Activated CD4-positive, alpha-beta T cell treated with anti-CD3 and anti-CD28 coated beads for 36 hours (primary cell): ENCODE measurements at regions not wholly inside any gene's neighbourhood (a gene's known extent, or its start where the extent isn't known, plus 50 kb on each side); places are given as distances from the start of the nearest gene placed in this dataset.

Experiments
- ATAC-seq: fragments of 200-7000 bp; cut with Tn5 transposase; one replicate; pipeline ENCODE4 v1.10.0; 2021; ENCODE audit warnings: mild to moderate bottlenecking, moderate library complexity
- CTCF ChIA-PET: fragments of 350-600 bp; sonication (Branson Sonifier 250); formaldehyde crosslinking; loops from one replicate; lab custom pipeline; 2021; ENCODE audit warnings: antibody characterized with exemption; lab: Charles Lee
- POLR2A ChIA-PET: fragments of 350-600 bp; sonication (Branson Sonifier 250); formaldehyde crosslinking; loops from one replicate; lab custom pipeline; 2021; ENCODE audit warnings: antibody characterized with exemption, inconsistent platforms; lab: Charles Lee
- DNase-seq: peaks from one replicate; pipeline ENCODE4 v3.0.0-alpha.2; 2020
- H3K27ac Mint-ChIP-seq: one replicate; pipeline ENCODE4 v1.8.0; 2021; ENCODE audit warnings: mixed read lengths
- H3K27me3 Mint-ChIP-seq: one replicate; pipeline ENCODE4 v1.8.0; 2021; ENCODE audit warnings: mixed read lengths
- H3K36me3 Mint-ChIP-seq: one replicate; pipeline ENCODE4 v1.8.0; 2021; ENCODE audit warnings: low read depth, mixed read lengths
- H3K4me1 Mint-ChIP-seq: one replicate; pipeline ENCODE4 v1.8.0; 2021; ENCODE audit warnings: mixed read lengths
- H3K4me3 Mint-ChIP-seq: one replicate; pipeline ENCODE4 v1.8.0; 2021; ENCODE audit warnings: mild to moderate bottlenecking, moderate library complexity, mixed read lengths
- H3K9me3 Mint-ChIP-seq: one replicate; pipeline ENCODE4 v1.8.0; 2021; ENCODE audit warnings: low read depth, mixed read lengths
- intact Hi-C, 2 experiments: fragments of 100-400 bp; cut with DNase I in 1 of 2; cut with micrococcal nuclease in 1 of 2; formaldehyde crosslinking; loops; one replicate each; pipeline versions ENCODE4 v1.14.2 to v1.15.1; 2022 to 2024; cut with DNase I, micrococcal nuclease

DNA sequence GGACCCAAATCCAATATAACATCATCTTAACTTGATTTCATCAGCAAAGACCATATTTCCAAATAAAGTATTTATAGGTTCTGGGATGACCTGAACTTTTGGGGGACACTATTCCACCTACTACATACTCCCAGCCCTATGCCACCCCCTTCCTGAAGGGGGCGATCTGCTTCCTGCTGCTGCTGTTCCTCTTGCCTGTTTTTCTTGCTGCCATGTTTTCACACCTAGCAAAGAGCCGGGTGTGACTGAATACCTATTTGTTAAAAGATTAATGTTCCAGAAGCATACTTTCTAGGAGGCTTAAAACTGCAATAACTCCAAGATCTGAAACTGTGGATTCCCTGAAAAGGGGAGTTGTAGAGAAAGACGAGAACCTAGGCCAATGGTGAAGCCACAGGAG, 89.7 kb downstream of the ICOS start:
- H3K9me3 Mint-ChIP-seq, result peaks cover 4% of the 10 kb centered on the region
- ChIA-PET POLR2A (no interaction called here), CTCF (interaction anchor here (0.7 to 1.6 kb wide), 3 partner anchors 43 to 762 kb away, joined by 3 to 4 read pairs (median 3); no protein-coding TSS in a partner anchor)
- no peak overlapping the region for H3K4me3 Mint-ChIP-seq
- ATAC-seq (no peak), DNase-seq (peak; percentile 14)
- H3K4me1 Mint-ChIP-seq, result peaks cover 42% of the 10 kb centered on the region
- no peaks in the 10 kb centered on the region for H3K27me3 Mint-ChIP-seq
- no peaks in the 10 kb centered on the region for H3K36me3 Mint-ChIP-seq
- peak overlapping the region; percentile 65 for H3K27ac Mint-ChIP-seq
- intact Hi-C loops, result no loop called here

DNA sequence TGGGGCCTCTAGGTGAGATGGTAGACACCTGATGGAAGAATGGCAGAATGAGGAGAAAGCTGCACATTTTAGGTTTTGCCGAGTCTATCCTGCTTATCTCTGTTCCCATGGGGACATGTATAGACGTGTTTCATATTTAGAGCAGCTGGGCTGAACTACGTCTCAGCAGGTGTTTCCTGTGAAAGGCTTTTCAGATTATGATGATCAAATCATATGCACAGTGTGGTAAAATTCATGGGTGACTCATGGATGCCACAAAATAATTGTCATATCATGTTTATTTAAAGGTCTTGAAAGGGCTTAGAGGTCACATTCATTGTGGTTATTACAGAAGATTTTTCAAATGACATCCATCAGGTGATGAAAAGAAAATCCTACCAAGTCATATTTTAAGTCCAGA, 90.5 kb downstream of the ICOS start:
- ATAC-seq (peak; percentile 85), DNase-seq (peak; percentile 47)
- Mint-ChIP-seq H3K36me3 (no peaks in the 10 kb centered on the region), H3K9me3 (peaks cover 4% of the 10 kb centered on the region), H3K27ac (peak overlapping the region; percentile 65), H3K4me3 (no peak overlapping the region), H3K4me1 (peaks cover 34% of the 10 kb centered on the region), H3K27me3 (no peaks in the 10 kb centered on the region)
- ChIA-PET CTCF (interaction anchor here (0.6 to 1.3 kb wide), 4 partner anchors 16 to 56 kb away, joined by 3 to 5 read pairs (median 4); no protein-coding TSS in a partner anchor), POLR2A (interaction anchor here (0.7 kb wide), 1 partner anchor 39 kb away, joined by 3 read pairs; no protein-coding TSS in a partner anchor)
- intact Hi-C loops, result loop anchor here in 1 of 2 experiments (1.0 kb wide), 1 partner anchor 12 kb away; no protein-coding TSS in a partner anchor

DNA sequence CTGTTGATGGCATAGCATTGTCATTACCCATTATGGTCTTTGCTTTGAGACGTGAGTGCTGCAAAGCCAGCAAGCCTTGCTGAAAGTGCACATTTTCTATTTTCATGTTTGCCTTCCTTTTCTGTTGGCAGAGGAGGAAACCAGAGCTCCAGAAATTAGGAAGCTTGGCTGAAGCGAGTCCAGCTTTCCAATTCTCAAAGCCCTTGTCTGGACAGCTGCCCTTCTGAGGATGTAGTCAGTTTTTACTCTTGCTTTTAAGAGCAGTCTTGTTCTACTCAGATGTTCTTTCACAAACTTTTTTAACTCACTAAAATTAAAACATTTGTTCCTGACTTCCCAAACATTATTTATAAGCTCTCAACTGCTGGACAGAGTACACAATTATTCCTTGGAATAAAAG, 93.8 kb downstream of the ICOS start:
- Mint-ChIP-seq H3K36me3 (no peaks in the 10 kb centered on the region), H3K27me3 (no peaks in the 10 kb centered on the region), H3K4me1 (peaks cover 20% of the 10 kb centered on the region), H3K27ac (no peak overlapping the region), H3K4me3 (no peak overlapping the region), H3K9me3 (peaks cover 4% of the 10 kb centered on the region)
- DNase-seq (no peak), ATAC-seq (no peak)
- intact Hi-C loops, result no loop called here
- CTCF ChIA-PET, result interaction anchor here (0.7 to 3.6 kb wide), 4 partner anchors 7 to 43 kb away, joined by 3 to 13 read pairs (median 4); no protein-coding TSS in a partner anchor
- POLR2A ChIA-PET, result no interaction called here

DNA sequence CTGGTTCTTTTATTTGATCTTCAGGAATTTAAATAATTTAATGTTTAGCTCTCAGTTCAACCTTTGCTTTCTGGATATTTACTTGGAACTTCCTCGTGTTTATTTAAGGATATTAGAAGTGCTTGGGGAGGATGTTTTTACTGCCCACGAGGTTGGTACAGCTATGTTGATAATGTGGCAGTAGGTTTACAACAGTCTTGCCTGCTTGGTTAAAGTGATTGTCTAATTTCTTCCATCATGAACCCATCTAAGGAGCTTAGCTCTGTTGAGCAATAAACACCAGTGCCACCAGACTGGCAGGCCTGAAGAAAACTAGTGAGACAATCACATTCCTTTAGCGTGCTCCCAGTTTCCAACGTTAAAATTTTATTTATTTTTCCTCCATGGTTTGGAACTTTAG, 94.5 kb downstream of the ICOS start:
- H3K4me3 Mint-ChIP-seq, result no peak overlapping the region

DNA sequence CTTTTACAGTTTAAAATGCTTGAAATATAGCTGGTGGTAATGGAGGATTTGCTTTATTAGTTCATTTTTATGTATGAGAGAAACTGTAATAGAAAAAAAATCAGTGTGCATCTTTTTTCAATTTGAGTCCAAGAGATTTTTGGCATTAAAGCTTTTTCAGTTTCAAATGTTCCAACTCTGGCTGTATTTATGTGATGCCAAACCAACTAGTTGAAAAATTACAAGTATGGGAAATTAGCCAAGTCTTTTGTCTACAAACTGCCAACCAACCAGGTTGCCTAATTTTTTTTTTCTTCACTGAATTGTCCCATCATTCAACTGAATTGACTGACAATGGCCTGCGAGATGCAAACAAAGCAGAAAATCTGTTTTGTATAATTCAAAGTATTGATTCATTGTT, 95.7 kb downstream of the ICOS start:
- H3K27me3 Mint-ChIP-seq, result no peaks in the 10 kb centered on the region
- POLR2A ChIA-PET, result no interaction called here
- H3K27ac Mint-ChIP-seq, result no peak overlapping the region
- H3K4me1 Mint-ChIP-seq, result peaks cover 6% of the 10 kb centered on the region
- intact Hi-C loops, result no loop called here
- ATAC-seq (no peak), DNase-seq (no peak)
- peaks cover 6% of the 10 kb centered on the region for H3K9me3 Mint-ChIP-seq
- H3K36me3 Mint-ChIP-seq, result no peaks in the 10 kb centered on the region
- CTCF ChIA-PET, result interaction anchor here (0.8 to 1.3 kb wide), 2 partner anchors 16 to 40 kb away, joined by 3 to 4 read pairs; no protein-coding TSS in a partner anchor
- H3K4me3 Mint-ChIP-seq, result no peak overlapping the region

More for the DNA sequence above, 94.5 kb downstream of the ICOS start:
- no peak for ATAC-seq
- peaks cover 17% of the 10 kb centered on the region for H3K4me1 Mint-ChIP-seq
- H3K27ac Mint-ChIP-seq, result no peak overlapping the region
- intact Hi-C loops, result no loop called here
- no peaks in the 10 kb centered on the region for H3K36me3 Mint-ChIP-seq
- no peak for DNase-seq
- ChIA-PET POLR2A (no interaction called here), CTCF (interaction anchor here (0.7 to 3.6 kb wide), 3 partner anchors 8 to 27 kb away, joined by 3 to 13 read pairs (median 3); no protein-coding TSS in a partner anchor)
- no peaks in the 10 kb centered on the region for H3K27me3 Mint-ChIP-seq
- H3K9me3 Mint-ChIP-seq, result peaks cover 6% of the 10 kb centered on the region

DNA sequence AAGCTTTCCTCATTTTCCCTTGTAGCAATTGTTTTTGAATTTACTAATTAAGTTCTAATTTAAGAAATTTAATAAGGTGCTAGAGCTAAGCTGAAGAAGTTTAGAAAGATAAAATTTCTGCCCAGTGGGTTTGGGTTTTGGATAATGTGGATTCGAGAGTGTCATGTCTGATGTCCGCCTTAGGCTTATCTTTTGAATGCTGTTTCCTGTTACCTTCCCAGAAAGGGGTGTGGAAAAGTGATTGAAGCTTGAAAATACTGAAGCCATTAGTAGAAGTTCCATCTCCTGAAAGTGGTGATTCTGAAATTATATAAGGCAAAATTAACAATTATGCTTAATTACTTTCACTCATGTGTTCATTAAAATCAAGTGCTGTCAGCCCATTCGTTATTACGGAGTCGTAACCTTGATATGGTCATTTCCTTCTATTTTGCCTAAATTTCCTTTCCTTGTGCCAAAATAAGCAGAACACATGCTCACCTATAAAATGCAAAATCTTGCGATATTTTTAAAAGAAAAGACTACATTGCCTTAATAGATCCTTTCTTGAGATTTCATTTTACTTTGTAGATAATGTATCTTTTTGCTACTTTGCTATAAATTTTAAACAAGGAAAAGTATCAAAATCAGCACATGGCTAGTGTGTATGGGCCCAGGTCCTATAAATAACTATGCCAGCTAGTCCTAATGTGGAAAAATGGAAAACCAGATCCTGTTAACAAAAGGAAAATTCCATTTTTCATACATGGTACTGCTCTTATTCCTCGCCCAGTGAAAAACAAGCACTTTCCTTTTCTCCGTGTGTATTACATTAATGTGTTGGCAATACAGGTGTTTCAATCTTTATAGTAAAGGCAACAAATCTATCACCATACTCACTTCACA, 97.3 kb downstream of the ICOS start:
- ATAC-seq (no peak), DNase-seq (no peak)
- H3K9me3 Mint-ChIP-seq, result peaks cover 5% of the 10 kb centered on the region
- intact Hi-C loops, result no loop called here
- no peaks in the 10 kb centered on the region for H3K27me3 Mint-ChIP-seq
- H3K4me1 Mint-ChIP-seq, result no peaks in the 10 kb centered on the region
- no peak overlapping the region for H3K4me3 Mint-ChIP-seq
- H3K36me3 Mint-ChIP-seq, result no peaks in the 10 kb centered on the region
- CTCF ChIA-PET, result interaction anchor here (0.6 to 0.7 kb wide), 3 partner anchors 12 to 75 kb away, joined by 3 to 5 read pairs (median 4); no protein-coding TSS in a partner anchor
- POLR2A ChIA-PET, result interaction anchor here (0.6 kb wide), 1 partner anchor 9 kb away, joined by 4 read pairs; no protein-coding TSS in a partner anchor
- H3K27ac Mint-ChIP-seq, result no peak overlapping the region

DNA sequence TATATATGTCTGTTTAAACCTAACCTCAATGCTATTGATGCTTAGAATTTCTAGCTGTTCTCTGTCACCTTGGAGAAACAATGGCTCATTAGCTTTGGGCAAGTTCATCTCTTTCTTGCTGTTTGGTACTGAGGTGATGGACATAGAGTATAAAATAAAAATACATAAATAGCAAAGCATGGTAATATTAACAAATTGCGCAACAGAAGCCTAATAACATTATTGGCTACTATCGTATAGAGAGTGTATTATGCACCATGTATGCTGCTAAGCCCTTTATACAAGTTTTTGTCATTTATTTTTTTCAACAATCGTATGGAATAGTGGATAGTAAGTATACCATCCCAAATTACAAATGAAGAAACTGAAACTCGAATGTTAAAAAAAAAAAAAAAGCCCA, 100.1 kb downstream of the ICOS start:
- Mint-ChIP-seq H3K27ac (no peak overlapping the region), H3K9me3 (peaks cover 2% of the 10 kb centered on the region), H3K4me3 (no peak overlapping the region), H3K27me3 (no peaks in the 10 kb centered on the region), H3K36me3 (no peaks in the 10 kb centered on the region), H3K4me1 (no peaks in the 10 kb centered on the region)
- CTCF ChIA-PET, result interaction anchor here (1.0 to 3.7 kb wide), 2 partner anchors 14 to 35 kb away, joined by 7 to 14 read pairs; no protein-coding TSS in a partner anchor
- no peak for ATAC-seq
- POLR2A ChIA-PET, result no interaction called here
- intact Hi-C loops, result no loop called here
- no peak for DNase-seq

DNA sequence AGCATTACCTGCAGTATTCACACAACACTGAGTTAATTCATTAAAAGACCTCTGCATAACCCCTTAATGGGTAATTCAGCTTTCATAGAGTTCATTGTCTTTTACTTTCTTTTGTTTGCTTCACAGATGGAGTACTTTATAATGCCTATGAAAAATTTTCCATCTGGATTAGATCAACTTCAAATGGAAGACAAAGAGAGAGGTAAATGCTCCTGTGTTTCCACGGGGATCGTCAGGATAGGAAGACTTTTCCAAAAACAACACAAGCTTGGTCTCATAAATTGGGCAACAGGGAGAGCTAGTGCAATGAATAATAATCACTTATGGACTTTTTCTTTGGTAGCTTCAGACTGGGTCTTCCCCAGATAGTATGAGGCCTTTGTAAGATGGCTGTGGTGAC, 100.7 kb downstream of the ICOS start:
- DNase-seq (no peak), ATAC-seq (no peak)
- H3K9me3 Mint-ChIP-seq, result peaks cover 2% of the 10 kb centered on the region
- POLR2A ChIA-PET, result no interaction called here
- no peak overlapping the region for H3K27ac Mint-ChIP-seq
- H3K4me1 Mint-ChIP-seq, result no peaks in the 10 kb centered on the region
- no peaks in the 10 kb centered on the region for H3K36me3 Mint-ChIP-seq
- CTCF ChIA-PET, result interaction anchor here (0.9 to 3.7 kb wide), 4 partner anchors 13 to 123 kb away, joined by 3 to 14 read pairs (median 5); no protein-coding TSS in a partner anchor
- no peak overlapping the region for H3K4me3 Mint-ChIP-seq
- intact Hi-C loops, result no loop called here
- H3K27me3 Mint-ChIP-seq, result no peaks in the 10 kb centered on the region

DNA sequence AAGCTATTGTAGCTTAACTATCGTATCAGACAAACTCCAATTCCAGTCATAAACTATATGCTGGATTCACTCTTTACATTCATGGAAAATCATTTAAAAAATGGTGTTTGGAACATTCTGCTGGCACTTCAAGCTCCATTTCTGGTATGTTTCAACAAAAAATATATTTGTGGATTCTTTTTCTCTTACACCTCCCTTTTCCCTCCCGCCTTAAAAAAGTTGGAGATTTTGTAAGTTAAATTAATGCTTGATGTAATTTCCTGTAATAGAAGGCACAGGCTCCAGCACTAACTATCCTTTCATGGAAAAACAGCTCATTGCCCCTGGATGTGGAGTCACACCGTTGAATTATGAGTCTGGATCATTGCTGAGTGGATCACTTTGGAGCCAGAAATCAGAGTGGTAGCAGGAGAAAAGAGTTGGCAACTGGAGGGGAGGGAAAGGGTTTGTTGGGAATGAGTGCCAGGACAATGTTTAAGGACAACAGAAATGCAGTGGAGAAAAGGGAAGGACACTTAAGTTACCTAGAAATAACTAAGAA, 102.8 kb downstream of the ICOS start:
- DNase-seq, result no peak
- CTCF ChIA-PET, result interaction anchor here (1.0 to 3.7 kb wide), 2 partner anchors 11 to 106 kb away, joined by 3 to 14 read pairs; no protein-coding TSS in a partner anchor

DNA sequence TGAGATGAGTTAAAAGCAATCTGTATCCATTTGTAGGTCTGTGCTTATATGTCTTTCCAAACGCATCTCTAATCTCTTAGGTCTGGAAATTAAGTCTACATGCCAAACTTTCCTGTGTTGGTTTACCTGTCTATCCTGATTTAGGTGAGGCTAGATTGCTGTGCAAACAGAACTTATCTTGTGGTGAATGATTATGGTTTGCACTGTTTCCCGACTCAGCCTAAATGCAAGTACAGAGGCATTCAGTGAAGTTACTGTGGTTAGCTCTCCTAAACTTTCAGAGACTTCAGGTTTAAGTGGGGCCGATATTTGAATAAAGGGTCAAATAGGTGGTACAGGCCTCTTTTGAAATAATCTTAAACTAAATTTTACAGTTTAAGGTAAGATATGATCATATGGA, 103.5 kb downstream of the ICOS start:
- ChIA-PET POLR2A (no interaction called here), CTCF (interaction anchor here (3.7 kb wide), 1 partner anchor 11 kb away, joined by 14 read pairs; no protein-coding TSS in a partner anchor)
- ATAC-seq (no peak), DNase-seq (no peak)
- no peak overlapping the region for H3K27ac Mint-ChIP-seq
- H3K27me3 Mint-ChIP-seq, result no peaks in the 10 kb centered on the region
- H3K4me1 Mint-ChIP-seq, result peaks cover 8% of the 10 kb centered on the region
- H3K9me3 Mint-ChIP-seq, result peaks cover 2% of the 10 kb centered on the region
- H3K4me3 Mint-ChIP-seq, result no peak overlapping the region
- no peaks in the 10 kb centered on the region for H3K36me3 Mint-ChIP-seq
- intact Hi-C loops, result no loop called here

More for the DNA sequence above, 102.8 kb downstream of the ICOS start:
- Mint-ChIP-seq H3K9me3 (peaks cover 2% of the 10 kb centered on the region), H3K4me3 (no peak overlapping the region), H3K4me1 (peaks cover 1% of the 10 kb centered on the region), H3K27ac (no peak overlapping the region), H3K36me3 (no peaks in the 10 kb centered on the region), H3K27me3 (no peaks in the 10 kb centered on the region)
- POLR2A ChIA-PET, result interaction anchor here (0.5 kb wide), 1 partner anchor 219 kb away, joined by 3 read pairs; no protein-coding TSS in a partner anchor
- intact Hi-C loops, result no loop called here
- no peak for ATAC-seq

DNA sequence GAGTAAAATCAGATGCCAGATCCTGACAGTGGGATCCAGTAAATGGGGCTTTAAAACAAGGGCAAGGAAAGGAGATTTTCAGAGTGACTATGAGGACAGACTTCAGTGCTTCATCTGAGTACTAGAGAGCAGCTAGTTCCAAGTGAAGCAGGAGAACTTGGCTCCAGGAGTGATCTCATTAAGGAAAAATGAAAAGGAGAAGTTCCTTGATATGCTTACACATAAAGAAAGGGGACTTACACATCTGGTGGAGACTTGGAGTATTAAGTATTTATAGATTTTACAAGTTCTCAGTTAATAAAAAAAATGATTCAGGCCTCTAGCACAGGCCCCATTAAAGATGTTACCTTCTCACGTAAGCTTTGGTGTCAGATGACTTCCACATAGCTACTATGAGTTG, 105.8 kb downstream of the ICOS start:
- CTCF ChIA-PET, result no interaction called here
- H3K4me3 Mint-ChIP-seq, result no peak overlapping the region
- POLR2A ChIA-PET, result no interaction called here

More for the DNA sequence above, 105.8 kb downstream of the ICOS start:
- intact Hi-C loops, result no loop called here
- Mint-ChIP-seq H3K27me3 (no peaks in the 10 kb centered on the region), H3K36me3 (no peaks in the 10 kb centered on the region), H3K4me1 (peaks cover 21% of the 10 kb centered on the region), H3K27ac (no peak overlapping the region), H3K9me3 (no peaks in the 10 kb centered on the region)
- DNase-seq (no peak), ATAC-seq (no peak)
